22Rv1 (cell line): ENCODE measurements at regions not wholly inside any gene's neighbourhood (a gene's known extent, or its start where the extent isn't known, plus 50 kb on each side); places are given as distances from the start of the nearest gene placed in this dataset.

Experiments used
- H3K27ac ChIP-seq: fragments of 450-650 bp; 2 replicates; pipeline ENCODE4 v1.5.1; 2017
- CTCF ChIP-seq: fragments of 450-650 bp; IDR thresholded peaks from 2 replicates; pipeline ENCODE4 v1.5.1; 2017; ENCODE audit warnings: mild to moderate bottlenecking
- ZFX ChIP-seq: fragments of 450-650 bp; IDR thresholded peaks from 2 replicates; pipeline ENCODE4 v1.6.1; 2017; ENCODE audit warnings: antibody characterized with exemption, borderline replicate concordance

GRCh38 chr6:21423106-21423854 lies 170.3 kb upstream of the SOX4 start:
- TF ChIP-seq CTCF: no peak
- TF ChIP-seq ZFX: no peak

GRCh38 chr6:21426841-21427490 lies 166.6 kb upstream of the SOX4 start:
- TF ChIP-seq CTCF: no peak
- no peak for TF ChIP-seq ZFX
- H3K27ac ChIP-seq: no peak overlapping the region

More at GRCh38 chr6:21423106-21423854, 170.3 kb upstream of the SOX4 start:
- H3K27ac ChIP-seq: no peak overlapping the region

- no peak overlapping the region for H3K27ac ChIP-seq
- no peak for TF ChIP-seq CTCF
- TF ChIP-seq ZFX: no peak
These were observed 164.3 kb upstream of the SOX4 start for GRCh38 chr6:21429291-21429690.

- H3K27ac ChIP-seq: no peak overlapping the region
- TF ChIP-seq ZFX (no peak), CTCF (no peak)
These were observed 162.0 kb upstream of the SOX4 start for GRCh38 chr6:21431526-21431925.

GRCh38 chr6:21436625-21437024 lies 156.9 kb upstream of the SOX4 start:
- no peak overlapping the region for H3K27ac ChIP-seq
- no peak for TF ChIP-seq CTCF
- TF ChIP-seq ZFX: no peak

- no peak for TF ChIP-seq CTCF
- no peak for TF ChIP-seq ZFX
- no peak overlapping the region for H3K27ac ChIP-seq
These were observed 156.0 kb upstream of the SOX4 start for GRCh38 chr6:21437581-21437980.
